Lower lobe of right lung (tissue), 2 donors: ENCODE measurements at regions not wholly inside any gene's neighbourhood (a gene's known extent, or its start where the extent isn't known, plus 50 kb on each side); places are given as distances from the start of the nearest gene placed in this dataset.

Experiments
- ATAC-seq, 2 donors: fragments of 200-7000 bp; cut with Tn5 transposase; one replicate each; pipeline ENCODE4 v1.9.1; 2020 to 2022; ENCODE audit warnings: mild to moderate bottlenecking in 2 of 2, moderate library complexity in 2 of 2
- DNase-seq: peaks from one replicate; pipeline ENCODE4 v3.0.0-alpha.2; 2020
- H3K27ac ChIP-seq: fragments of 200-600 bp; one replicate; pipeline ENCODE4 v1.8.0; 2022
- H3K27me3 ChIP-seq: fragments of 200-600 bp; one replicate; pipeline ENCODE4 v1.8.0; 2022; ENCODE audit warnings: low read depth
- H3K36me3 ChIP-seq: fragments of 200-600 bp; one replicate; pipeline ENCODE4 v1.8.0; 2022; ENCODE audit warnings: mild to moderate bottlenecking
- H3K4me1 ChIP-seq: fragments of 200-600 bp; one replicate; pipeline ENCODE4 v1.8.0; 2022
- H3K4me3 ChIP-seq: fragments of 200-600 bp; one replicate; pipeline ENCODE4 v1.8.0; 2022; ENCODE audit warnings: mild to moderate bottlenecking
- H3K9me3 ChIP-seq: fragments of 200-600 bp; one replicate; pipeline ENCODE4 v1.8.0; 2022
- CTCF ChIP-seq: fragments of 200-600 bp; IDR thresholded peaks from one replicate; pipeline ENCODE4 v1.8.0; 2022; ENCODE audit warnings: antibody characterized with exemption, mild to moderate bottlenecking
- intact Hi-C: fragments of 100-400 bp; cut with DNase I; formaldehyde crosslinking; loops from one replicate; pipeline ENCODE4 v1.11.0; 2022
- donor health status: DM: no; HTN: yes; CAD: no; lungs with severe emphysema.

GRCh38 chr5:54804086-54804485 lies 181.3 kb downstream of the ESM1 start:
- no peaks in the 10 kb centered on the region for H3K36me3 ChIP-seq
- no peaks in the 10 kb centered on the region for H3K27me3 ChIP-seq
- no peaks in the 10 kb centered on the region for H3K4me1 ChIP-seq
- H3K4me3 ChIP-seq = no peak overlapping the region
- ATAC-seq (no peak), DNase-seq (no peak)
- no peak overlapping the region for H3K27ac ChIP-seq
- intact Hi-C loops = no loop called here
- no peaks in the 10 kb centered on the region for H3K9me3 ChIP-seq
- TF ChIP-seq CTCF = no peak

DNA sequence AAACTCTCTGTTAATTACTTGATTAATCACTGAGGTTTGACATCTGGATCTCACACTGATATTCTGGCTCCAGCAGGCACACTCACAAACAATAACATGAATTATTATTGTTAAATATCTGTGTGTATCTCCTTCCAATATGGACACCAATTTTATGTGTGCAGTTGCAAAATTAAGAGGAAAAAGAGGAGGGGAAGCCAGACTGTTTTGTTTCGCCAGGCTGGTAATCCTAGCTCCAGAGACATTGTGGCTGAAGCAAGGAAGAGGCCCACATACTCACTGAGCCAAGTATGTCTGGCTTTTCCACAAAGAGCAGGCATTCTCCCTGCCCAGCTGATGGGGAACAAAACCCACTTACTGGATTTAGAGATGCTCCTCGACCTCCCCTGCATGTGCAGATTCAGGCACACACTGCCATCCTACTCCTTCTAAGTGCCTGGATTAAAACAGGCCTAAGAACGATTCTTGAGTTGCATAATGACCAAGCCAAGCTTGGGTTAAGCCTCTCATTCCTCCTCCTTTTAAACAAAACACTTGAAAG lies 181.9 kb downstream of the ESM1 start:
- H3K27me3 ChIP-seq = no peaks in the 10 kb centered on the region
- no peak for TF ChIP-seq CTCF
- H3K9me3 ChIP-seq = no peaks in the 10 kb centered on the region
- H3K27ac ChIP-seq = no peak overlapping the region
- no peak overlapping the region for H3K4me3 ChIP-seq
- no peaks in the 10 kb centered on the region for H3K4me1 ChIP-seq
- ATAC-seq (no peak), DNase-seq (no peak)
- intact Hi-C loops = no loop called here
- H3K36me3 ChIP-seq = no peaks in the 10 kb centered on the region

GRCh38 chr5:54799645-54800044 lies 185.7 kb downstream of the ESM1 start:
- intact Hi-C loops = no loop called here
- no peak for TF ChIP-seq CTCF
- H3K27me3 ChIP-seq = no peaks in the 10 kb centered on the region
- H3K27ac ChIP-seq = no peak overlapping the region
- H3K36me3 ChIP-seq = no peaks in the 10 kb centered on the region
- DNase-seq (no peak), ATAC-seq (no peak)
- no peaks in the 10 kb centered on the region for H3K4me1 ChIP-seq
- no peak overlapping the region for H3K4me3 ChIP-seq
- H3K9me3 ChIP-seq = no peaks in the 10 kb centered on the region

DNA sequence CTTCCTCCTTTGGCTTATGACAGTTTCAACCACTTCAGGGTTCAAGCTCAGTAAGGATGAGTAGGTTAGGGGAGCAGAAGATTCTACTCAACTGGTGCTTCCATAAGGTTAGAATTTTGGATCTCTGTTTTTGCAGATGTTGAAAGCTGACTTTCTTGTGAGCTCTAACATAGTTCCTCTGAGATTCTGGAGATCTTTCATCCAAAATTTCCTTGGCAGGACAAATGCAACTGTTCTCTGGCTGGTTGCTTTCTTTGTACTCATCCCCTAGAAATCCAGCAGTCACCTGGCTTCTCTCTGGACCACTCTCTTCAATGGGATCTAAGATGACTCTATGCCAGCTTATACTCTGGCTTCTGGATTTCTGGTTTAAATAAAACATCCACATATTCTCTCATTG lies 189.6 kb downstream of the ESM1 start:
- H3K36me3 ChIP-seq = no peaks in the 10 kb centered on the region
- H3K4me3 ChIP-seq = no peak overlapping the region
- DNase-seq = no peak
- TF ChIP-seq CTCF = no peak
- no peak overlapping the region for H3K27ac ChIP-seq
- H3K4me1 ChIP-seq = peaks cover 5% of the 10 kb centered on the region
- H3K9me3 ChIP-seq = no peaks in the 10 kb centered on the region
- H3K27me3 ChIP-seq = no peaks in the 10 kb centered on the region
- no peak for ATAC-seq
- intact Hi-C loops = no loop called here

DNA sequence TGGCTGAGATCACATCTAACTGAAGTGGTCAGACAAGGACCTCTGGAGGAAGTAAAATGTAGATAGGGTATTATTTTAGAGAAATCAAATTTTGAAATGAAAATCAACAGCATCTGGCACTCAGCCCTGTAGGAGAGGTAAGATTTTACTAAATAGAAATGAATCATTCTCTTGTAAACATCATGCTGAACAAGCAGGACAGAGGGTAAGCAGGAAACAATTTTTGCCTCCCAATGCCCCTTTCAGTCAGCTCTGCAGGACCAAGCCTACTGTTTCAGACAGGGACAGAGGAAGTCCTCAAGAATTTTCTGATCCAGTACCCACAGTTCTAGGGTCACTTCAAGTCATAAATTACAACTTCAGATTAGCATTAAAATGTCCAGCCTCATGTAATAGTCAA lies 190.1 kb downstream of the ESM1 start:
- no peak for TF ChIP-seq CTCF
- ATAC-seq (no peak), DNase-seq (no peak)
- H3K36me3 ChIP-seq = no peaks in the 10 kb centered on the region
- intact Hi-C loops = no loop called here
- H3K4me1 ChIP-seq = peaks cover 5% of the 10 kb centered on the region
- H3K27ac ChIP-seq = no peak overlapping the region
- no peaks in the 10 kb centered on the region for H3K9me3 ChIP-seq
- no peaks in the 10 kb centered on the region for H3K27me3 ChIP-seq
- H3K4me3 ChIP-seq = no peak overlapping the region
